ENCODE measurements at regions not wholly inside any gene's neighbourhood (a gene's known extent, or its start where the extent isn't known, plus 50 kb on each side); places are given as distances from the start of the nearest gene placed in this dataset.

DNA sequence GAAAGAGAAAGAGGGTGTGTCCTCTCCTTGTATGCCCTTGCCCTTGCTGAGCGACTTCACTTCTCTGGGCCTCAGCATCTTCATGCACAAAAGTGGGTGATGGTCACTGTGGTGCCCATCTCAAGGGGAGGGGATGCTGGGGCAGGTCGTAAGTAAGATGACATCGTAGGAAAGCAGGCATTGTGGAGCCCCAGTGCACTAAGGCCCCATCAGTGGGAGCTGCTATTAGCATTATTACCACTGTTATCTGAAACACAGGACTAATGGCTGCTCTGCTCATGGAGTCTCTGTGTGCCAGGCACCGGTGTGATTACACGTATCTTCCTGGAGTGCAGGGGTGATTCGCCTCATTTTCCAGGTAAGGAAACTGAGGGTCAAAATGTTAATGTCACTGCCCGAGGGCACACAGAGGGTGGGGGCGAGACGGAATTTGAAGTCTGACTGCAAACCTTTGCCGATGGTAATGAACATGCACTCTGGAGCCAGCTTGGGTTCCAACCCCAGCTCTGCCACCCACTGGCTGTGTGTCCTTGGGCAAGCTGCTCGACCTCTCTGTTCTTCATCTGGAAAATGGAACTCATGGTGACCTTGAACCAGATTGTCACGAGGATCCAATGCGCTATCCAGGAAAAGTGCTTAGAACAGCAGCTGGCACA lies 63.2 kb upstream of the GSE1 start:
- Histone ChIP-seq H3K27me3 (no peaks in the 10 kb centered on the region), H3K4me1 (peaks cover 19% of the 10 kb centered on the region), H3K36me3 (ENCODE audit: low read depth, missing control alignments) (no peaks in the 10 kb centered on the region), H3K27ac (peak overlapping the region in 1 of 2 donors; percentile 24), H3K9me3 (no peaks in the 10 kb centered on the region), H3K4me3 (no peak overlapping the region)
- 47 to 69% methylated on average over 13 of the region's 13 CpGs for WGBS, 2 donors
- DNase-seq: peak; percentile 33
- intact Hi-C loops (cut with DNase I; ENCODE audit: low total_unique reads): no loop called here
- TF ChIP-seq CTCF (IDR thresholded peaks at IDR 0.05) (no peak), POLR2A (IDR thresholded peaks at IDR 0.05) (no peak)

DNA sequence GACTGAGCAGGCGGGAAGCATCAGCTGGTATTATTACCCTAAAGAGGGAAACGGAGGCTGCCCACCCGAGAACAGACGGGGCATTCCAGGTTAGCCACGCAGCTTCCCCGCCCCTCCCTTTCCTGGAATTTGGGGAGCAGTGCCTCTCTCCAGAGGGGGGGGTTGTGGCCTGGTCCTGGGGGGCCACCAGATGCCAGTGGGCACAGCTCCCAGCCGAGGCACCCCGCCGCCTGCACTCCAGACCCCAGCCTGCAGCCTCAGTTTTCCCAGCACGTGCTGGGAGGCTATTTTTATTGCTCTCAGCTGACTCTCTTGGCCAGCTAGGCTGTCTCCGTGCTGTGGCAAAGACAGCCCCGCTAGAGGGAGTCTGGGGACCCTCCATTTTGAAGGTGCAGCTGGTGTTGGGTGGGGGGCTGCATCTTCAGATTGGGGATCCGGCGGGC lies 62.7 kb upstream of the GSE1 start:
- intact Hi-C loops (cut with DNase I; ENCODE audit: low total_unique reads): no loop called here
- peak overlapping the region in 1 of 2 donors; percentile 24 for H3K27ac ChIP-seq
- H3K4me1 ChIP-seq: peaks cover 19% of the 10 kb centered on the region
- H3K27me3 ChIP-seq: no peaks in the 10 kb centered on the region
- 60 to 65% methylated on average over 12 to 14 of the region's 14 CpGs for WGBS, 2 donors
- no peak overlapping the region for H3K4me3 ChIP-seq
- peak; percentile 37 for DNase-seq
- H3K36me3 ChIP-seq (ENCODE audit: low read depth, missing control alignments): no peaks in the 10 kb centered on the region
- TF ChIP-seq CTCF (IDR thresholded peaks at IDR 0.05) (no peak), POLR2A (IDR thresholded peaks at IDR 0.05) (no peak)
- H3K9me3 ChIP-seq: no peaks in the 10 kb centered on the region

DNA sequence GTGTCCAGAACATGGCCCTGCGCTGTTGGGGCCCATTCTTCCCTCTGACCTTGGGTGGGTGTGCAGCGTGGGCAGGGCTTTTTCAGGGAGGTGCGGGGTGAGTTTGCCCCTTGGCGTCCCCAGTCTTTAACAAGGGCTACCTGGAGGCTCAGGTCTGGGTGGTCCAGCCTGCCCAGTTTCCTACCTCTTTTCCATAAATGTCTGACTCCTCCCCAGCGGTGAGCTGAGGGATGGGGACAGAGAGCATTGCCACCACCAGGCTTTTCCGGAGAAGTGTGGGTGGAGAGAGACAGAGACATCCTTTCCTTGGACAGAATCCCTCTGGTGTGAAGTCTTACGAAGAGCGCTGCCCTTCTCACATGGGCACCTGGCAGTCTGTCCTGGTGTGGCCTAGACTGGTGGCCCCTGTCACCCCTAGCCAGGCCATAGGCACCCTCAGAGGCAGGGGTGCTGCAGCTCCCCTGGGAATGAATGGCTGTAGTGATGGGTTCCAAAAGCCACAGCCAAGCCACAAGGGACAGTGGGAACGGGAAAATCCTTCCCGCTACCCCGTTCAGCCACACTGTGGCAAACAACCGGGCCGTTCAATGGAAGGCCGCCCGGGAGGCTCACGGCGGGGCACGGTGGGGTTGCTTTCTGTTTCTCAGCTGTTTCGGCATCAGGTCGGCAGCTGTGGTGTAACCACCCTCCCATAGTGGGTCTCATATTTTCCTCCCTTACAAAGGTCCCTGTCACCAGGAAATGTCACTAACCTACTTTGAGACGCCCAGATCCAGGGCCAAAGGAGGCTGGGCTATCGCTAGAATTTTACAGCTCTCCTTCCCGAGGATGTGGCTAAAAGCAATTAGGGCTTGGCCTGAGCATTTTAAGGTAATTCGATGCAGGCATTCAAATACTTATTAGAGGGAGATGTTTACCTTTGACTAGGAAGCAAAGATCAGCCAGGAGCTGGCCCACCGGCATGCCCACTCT lies 61.9 kb upstream of the GSE1 start:
- intact Hi-C loops (cut with DNase I; ENCODE audit: low total_unique reads): no loop called here
- peak overlapping the region; percentile 5 to 24 for H3K27ac ChIP-seq

GRCh38 chr16:85552980-85553435 lies 60.1 kb upstream of the GSE1 start:
- intact Hi-C loops (cut with DNase I; ENCODE audit: low total_unique reads): no loop called here
- Histone ChIP-seq H3K27me3 (no peaks in the 10 kb centered on the region), H3K4me3 (peak overlapping the region; percentile 71 to 80), H3K36me3 (ENCODE audit: low read depth, missing control alignments) (no peaks in the 10 kb centered on the region), H3K27ac (peak overlapping the region in 1 of 2 donors; percentile 84), H3K4me1 (peaks cover 32% of the 10 kb centered on the region), H3K9me3 (no peaks in the 10 kb centered on the region)
- DNase-seq: no peak
- 4 to 12% methylated on average over 9 to 38 of the region's 43 CpGs for WGBS, 2 donors
- TF ChIP-seq POLR2A (IDR thresholded peaks at IDR 0.05) (no peak), CTCF (IDR thresholded peaks at IDR 0.05) (no peak)

More for the DNA sequence above, 61.9 kb upstream of the GSE1 start:
- WGBS, 2 donors: 70 to 72% methylated on average over 22 to 24 of the region's 25 CpGs
- Histone ChIP-seq H3K9me3 (no peaks in the 10 kb centered on the region), H3K4me1 (peaks cover 19% of the 10 kb centered on the region), H3K4me3 (no peak overlapping the region), H3K27me3 (no peaks in the 10 kb centered on the region), H3K36me3 (ENCODE audit: low read depth, missing control alignments) (no peaks in the 10 kb centered on the region)
- DNase-seq: no peak
- TF ChIP-seq POLR2A (IDR thresholded peaks at IDR 0.05) (no peak), CTCF (IDR thresholded peaks at IDR 0.05) (no peak)
